ENCODE measurements at regions not wholly inside any gene's neighbourhood (a gene's known extent, or its start where the extent isn't known, plus 50 kb on each side); places are given as distances from the start of the nearest gene placed in this dataset.

DNA sequence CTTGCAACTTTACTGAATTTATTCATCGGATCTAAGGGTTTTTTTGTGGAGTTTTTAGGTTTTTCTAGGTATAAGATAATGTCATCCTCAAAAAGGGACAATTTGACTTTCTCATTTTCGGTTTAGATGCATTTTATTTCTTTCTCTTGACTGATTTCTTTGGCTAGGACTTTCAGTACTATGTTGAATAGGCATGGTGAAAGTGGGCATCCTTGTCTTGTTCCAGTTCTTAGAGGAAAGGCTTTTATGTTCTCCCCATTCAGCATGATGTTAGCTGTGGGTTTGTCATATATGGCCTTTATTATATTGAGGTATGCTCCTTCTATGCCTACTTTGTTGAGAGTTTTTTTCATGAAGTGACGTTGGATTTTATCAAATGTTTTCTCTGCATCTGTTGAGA is 106.7 kb downstream of the FAM43A start:
- Histone ChIP-seq H3K4me1 (ENCODE audit: insufficient read depth, low read length, poor library complexity, severe bottlenecking) (no peaks in the 10 kb centered on the region), H3K79me2 (ENCODE audit: insufficient read depth, low read length) (no peaks in the 10 kb centered on the region), H3K4me2 (ENCODE audit: low read depth, low read length, poor library complexity, severe bottlenecking) (no peak overlapping the region), H2AFZ (ENCODE audit: low read length) (no peak overlapping the region), H3K9ac (ENCODE audit: low read depth, low read length, poor library complexity, severe bottlenecking) (no peak overlapping the region), H4K20me1 (ENCODE audit: insufficient read depth, low read length, poor library complexity, severe bottlenecking) (no peaks in the 10 kb centered on the region), H3K9me3 (ENCODE audit: insufficient read depth, low read depth, low read length) (peaks cover 16% of the 10 kb centered on the region; the same call in 1 of the 2 replicates), H3K4me3 (ENCODE audit: low read length, poor library complexity, severe bottlenecking) (no peak overlapping the region), H3K36me3 (ENCODE audit: insufficient read depth, low read length) (no peaks in the 10 kb centered on the region), H3F3A (ENCODE audit: low read depth) (0 out of 2 replicates have a peak, but pooled peaks cover 2% of the 10 kb centered on the region), H3K9me2 (replicated peaks; ENCODE audit: low read depth, low read length) (no peaks in the 10 kb centered on the region), H3K27me3 (ENCODE audit: insufficient read depth, low read length, poor library complexity, severe bottlenecking) (no peaks in the 10 kb centered on the region)
- TF ChIP-seq, protein P1, sequence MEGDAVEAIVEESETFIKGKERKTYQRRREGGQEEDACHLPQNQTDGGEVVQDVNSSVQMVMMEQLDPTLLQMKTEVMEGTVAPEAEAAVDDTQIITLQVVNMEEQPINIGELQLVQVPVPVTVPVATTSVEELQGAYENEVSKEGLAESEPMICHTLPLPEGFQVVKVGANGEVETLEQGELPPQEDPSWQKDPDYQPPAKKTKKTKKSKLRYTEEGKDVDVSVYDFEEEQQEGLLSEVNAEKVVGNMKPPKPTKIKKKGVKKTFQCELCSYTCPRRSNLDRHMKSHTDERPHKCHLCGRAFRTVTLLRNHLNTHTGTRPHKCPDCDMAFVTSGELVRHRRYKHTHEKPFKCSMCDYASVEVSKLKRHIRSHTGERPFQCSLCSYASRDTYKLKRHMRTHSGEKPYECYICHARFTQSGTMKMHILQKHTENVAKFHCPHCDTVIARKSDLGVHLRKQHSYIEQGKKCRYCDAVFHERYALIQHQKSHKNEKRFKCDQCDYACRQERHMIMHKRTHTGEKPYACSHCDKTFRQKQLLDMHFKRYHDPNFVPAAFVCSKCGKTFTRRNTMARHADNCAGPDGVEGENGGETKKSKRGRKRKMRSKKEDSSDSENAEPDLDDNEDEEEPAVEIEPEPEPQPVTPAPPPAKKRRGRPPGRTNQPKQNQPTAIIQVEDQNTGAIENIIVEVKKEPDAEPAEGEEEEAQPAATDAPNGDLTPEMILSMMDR (conservative IDR thresholded peaks at IDR 0.05; ENCODE audit: low read length), result no peak
- TF ChIP-seq EZH2phosphoT487 (IDR thresholded peaks at IDR 0.05; ENCODE audit: borderline replicate concordance), result no peak

DNA sequence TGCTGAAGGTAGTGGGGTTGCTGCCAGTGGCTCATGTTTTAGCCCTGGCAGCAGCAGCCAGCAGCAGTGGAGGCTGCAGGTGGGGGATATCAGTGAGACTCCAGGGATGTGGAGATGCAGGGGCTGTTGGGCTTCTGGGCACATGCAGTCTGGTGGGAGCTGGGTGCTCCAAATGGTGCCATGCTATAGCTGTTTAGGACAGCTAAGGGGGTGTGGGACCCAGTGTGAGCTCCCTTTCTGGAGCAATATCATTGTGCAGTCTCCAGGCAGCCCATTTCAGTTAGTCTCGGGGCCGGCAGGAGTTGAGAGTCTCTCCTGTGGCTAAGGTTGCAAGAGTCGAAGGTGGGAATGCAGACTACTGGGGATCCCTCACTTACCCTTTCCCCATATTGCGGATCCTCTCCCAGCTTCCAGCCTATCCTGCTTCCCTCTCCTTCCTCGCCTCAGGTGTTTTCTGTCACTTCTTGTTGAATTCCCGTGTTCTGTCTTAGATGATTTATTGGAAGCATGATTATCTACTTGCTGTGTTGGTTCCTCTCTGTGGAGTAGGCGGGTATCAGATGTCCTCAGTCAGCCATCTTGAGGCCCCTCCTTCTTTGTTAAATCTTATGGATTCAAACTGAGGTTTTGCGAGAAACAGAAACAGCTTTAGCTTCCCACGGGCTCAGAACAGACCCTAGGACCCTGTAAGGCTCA is 112.0 kb downstream of the FAM43A start:
- no peaks in the 10 kb centered on the region for H3K36me3 ChIP-seq (ENCODE audit: insufficient read depth, low read length)
- H3K9me3 ChIP-seq (ENCODE audit: insufficient read depth, low read depth, low read length), result peaks cover 16% of the 10 kb centered on the region; the same call in 1 of the 2 replicates
- no peak overlapping the region for H3K9ac ChIP-seq (ENCODE audit: low read depth, low read length, poor library complexity, severe bottlenecking)
- TF ChIP-seq, protein P1 (conservative IDR thresholded peaks at IDR 0.05; ENCODE audit: low read length), result no peak
- TF ChIP-seq EZH2phosphoT487 (IDR thresholded peaks at IDR 0.05; ENCODE audit: borderline replicate concordance), result no peak
- H3K79me2 ChIP-seq (ENCODE audit: insufficient read depth, low read length), result no peaks in the 10 kb centered on the region
- no peaks in the 10 kb centered on the region for H3K27me3 ChIP-seq (ENCODE audit: insufficient read depth, low read length, poor library complexity, severe bottlenecking)
- H3K4me1 ChIP-seq (ENCODE audit: insufficient read depth, low read length, poor library complexity, severe bottlenecking), result no peaks in the 10 kb centered on the region
- H3K9me2 ChIP-seq (replicated peaks; ENCODE audit: low read depth, low read length), result no peaks in the 10 kb centered on the region
- H4K20me1 ChIP-seq (ENCODE audit: insufficient read depth, low read length, poor library complexity, severe bottlenecking), result no peaks in the 10 kb centered on the region
- H3K4me2 ChIP-seq (ENCODE audit: low read depth, low read length, poor library complexity, severe bottlenecking), result no peak overlapping the region
- H3K4me3 ChIP-seq (ENCODE audit: low read length, poor library complexity, severe bottlenecking), result no peak overlapping the region
- H3F3A ChIP-seq (ENCODE audit: low read depth), result 0 out of 2 replicates have a peak, but pooled peaks cover 2% of the 10 kb centered on the region
- no peak overlapping the region for H2AFZ ChIP-seq (ENCODE audit: low read length)

DNA sequence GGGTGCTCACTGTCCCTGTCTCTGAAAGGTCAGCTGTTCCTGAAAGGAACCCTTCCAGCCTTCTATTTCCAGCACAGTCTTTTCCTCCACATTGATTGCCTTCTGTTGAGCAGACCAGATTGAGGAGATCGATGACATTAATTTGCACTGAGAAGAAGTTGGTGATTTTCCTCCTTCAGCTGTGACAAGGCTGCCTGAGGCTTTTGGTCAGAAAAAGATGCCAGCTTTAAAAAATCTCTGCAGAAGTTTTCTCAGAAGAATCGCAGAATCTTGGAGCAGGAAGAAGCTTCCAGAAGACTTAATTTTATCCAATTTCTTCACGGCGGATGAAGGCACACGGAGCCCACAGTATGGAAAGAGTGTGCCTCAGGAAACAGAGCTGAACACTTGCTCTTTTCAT is 112.8 kb downstream of the FAM43A start:
- Histone ChIP-seq H3K4me3 (ENCODE audit: low read length, poor library complexity, severe bottlenecking) (no peak overlapping the region), H4K20me1 (ENCODE audit: insufficient read depth, low read length, poor library complexity, severe bottlenecking) (no peaks in the 10 kb centered on the region), H3K79me2 (ENCODE audit: insufficient read depth, low read length) (no peaks in the 10 kb centered on the region), H2AFZ (ENCODE audit: low read length) (no peak overlapping the region), H3K9me3 (ENCODE audit: insufficient read depth, low read depth, low read length) (peaks cover 16% of the 10 kb centered on the region; the same call in 1 of the 2 replicates), H3K4me2 (ENCODE audit: low read depth, low read length, poor library complexity, severe bottlenecking) (no peak overlapping the region), H3F3A (ENCODE audit: low read depth) (0 out of 2 replicates have a peak, but pooled peaks cover 2% of the 10 kb centered on the region), H3K36me3 (ENCODE audit: insufficient read depth, low read length) (no peaks in the 10 kb centered on the region), H3K27me3 (ENCODE audit: insufficient read depth, low read length, poor library complexity, severe bottlenecking) (no peaks in the 10 kb centered on the region), H3K4me1 (ENCODE audit: insufficient read depth, low read length, poor library complexity, severe bottlenecking) (no peaks in the 10 kb centered on the region), H3K9ac (ENCODE audit: low read depth, low read length, poor library complexity, severe bottlenecking) (no peak overlapping the region), H3K9me2 (replicated peaks; ENCODE audit: low read depth, low read length) (no peaks in the 10 kb centered on the region)
- TF ChIP-seq, protein P1 (conservative IDR thresholded peaks at IDR 0.05; ENCODE audit: low read length), result no peak
- TF ChIP-seq EZH2phosphoT487 (IDR thresholded peaks at IDR 0.05; ENCODE audit: borderline replicate concordance), result no peak

Measured in Loucy (cell line).